ENCODE measurements at regions not wholly inside any gene's neighbourhood (a gene's known extent, or its start where the extent isn't known, plus 50 kb on each side); places are given as distances from the start of the nearest gene placed in this dataset.

GRCh38 chr3:152177757-152178156 lies 91.0 kb upstream of the MBNL1 start:
- TF ChIP-seq CHD1 (IDR thresholded peaks at IDR 0.05; ENCODE audit: low read depth, low read length) (no peak), HDAC6 (IDR thresholded peaks at IDR 0.05; ENCODE audit: low read depth, low read length) (no peak), EP300 (IDR thresholded peaks at IDR 0.05; ENCODE audit: borderline replicate concordance in 1 of 2, low read depth in 2 of 2, low read length in 2 of 2) (no peak), CTCF (IDR thresholded peaks at IDR 0.05; ENCODE audit: control extremely low read depth in 1 of 3, insufficient read depth in 1 of 3, low read depth in 1 of 3, low read length in 3 of 3) (no peak), EGR1 (IDR thresholded peaks at IDR 0.05; ENCODE audit: borderline replicate concordance, low read depth, low read length) (no peak), MAX (IDR thresholded peaks at IDR 0.05) (no peak), GABPA (IDR thresholded peaks at IDR 0.05; ENCODE audit: borderline replicate concordance, insufficient read depth, low read length) (no peak), POLR2AphosphoS5 (IDR thresholded peaks at IDR 0.05; ENCODE audit: low read depth, low read length) (no peak), SIN3A (conservative IDR thresholded peaks at IDR 0.05 in 1 of 2, IDR thresholded peaks at IDR 0.05 in 1 of 2; ENCODE audit: low read depth in 1 of 2, low read length in 2 of 2) (no peak), RNF2 (IDR thresholded peaks at IDR 0.05; ENCODE audit: borderline replicate concordance, low read depth, low read length, missing control alignments, poor library complexity, severe bottlenecking) (no peak)
